AG20443 (cell line): ENCODE measurements at regions not wholly inside any gene's neighbourhood (a gene's known extent, or its start where the extent isn't known, plus 50 kb on each side); places are given as distances from the start of the nearest gene placed in this dataset.
"Not testable (repeated sequence)": the region's sequence is repeated elsewhere in the genome, so short reads cannot be mapped to it uniquely, and the experiment has no call there.

Source experiments
- DNase-seq: peaks from one replicate; pipeline ENCODE4 v3.0.0; 2012; ENCODE audit warnings: low spot score, mixed read lengths

DNA sequence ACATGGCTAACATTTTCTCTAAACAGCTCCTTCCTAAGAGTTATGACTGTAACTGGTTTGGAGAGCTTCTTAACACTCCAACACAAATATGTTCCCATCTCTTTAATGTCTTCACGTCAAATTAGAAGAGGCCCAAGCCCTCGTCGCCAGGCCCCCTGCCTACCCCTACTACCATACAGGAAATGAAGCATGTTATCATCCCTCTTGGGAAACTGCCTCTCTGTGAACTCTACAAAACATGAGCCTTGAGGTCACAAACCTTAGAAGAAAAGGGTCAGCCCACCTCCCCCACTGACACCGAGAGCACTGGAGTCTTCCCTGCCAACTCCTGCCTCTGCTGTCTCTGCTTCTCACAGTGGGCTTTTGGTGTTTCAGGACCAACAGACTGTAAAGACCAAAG is 243.1 kb upstream of the STT3B start:
- no peak for DNase-seq

- DNase-seq, result no peak
Observed at GRCh38 chr3:31290046-31290445, 242.7 kb upstream of the STT3B start.

DNA sequence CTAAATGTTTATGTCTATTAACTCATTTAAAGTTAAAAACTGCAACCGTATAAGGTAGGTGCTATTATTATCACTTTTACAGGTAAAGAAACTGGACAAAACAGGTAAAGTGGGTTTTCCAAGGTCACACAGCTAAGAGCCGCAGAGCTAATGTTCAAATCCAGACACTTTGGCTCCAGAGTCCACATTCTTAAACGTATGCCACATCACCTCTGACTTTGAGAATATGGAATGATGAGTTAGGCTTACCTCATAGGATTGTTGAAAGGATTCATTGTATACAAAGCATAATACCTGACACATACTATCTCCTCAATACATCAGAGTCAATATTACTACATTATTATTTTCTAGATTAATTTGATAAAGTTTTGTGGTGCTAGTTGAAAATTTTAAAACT is 240.9 kb upstream of the STT3B start:
- no peak for DNase-seq

GRCh38 chr3:31294430-31295149 is 238.1 kb upstream of the STT3B start:
- DNase-seq, result no peak

- DNase-seq, result no peak
Observed at GRCh38 chr3:31295150-31295765, 237.5 kb upstream of the STT3B start.

DNA sequence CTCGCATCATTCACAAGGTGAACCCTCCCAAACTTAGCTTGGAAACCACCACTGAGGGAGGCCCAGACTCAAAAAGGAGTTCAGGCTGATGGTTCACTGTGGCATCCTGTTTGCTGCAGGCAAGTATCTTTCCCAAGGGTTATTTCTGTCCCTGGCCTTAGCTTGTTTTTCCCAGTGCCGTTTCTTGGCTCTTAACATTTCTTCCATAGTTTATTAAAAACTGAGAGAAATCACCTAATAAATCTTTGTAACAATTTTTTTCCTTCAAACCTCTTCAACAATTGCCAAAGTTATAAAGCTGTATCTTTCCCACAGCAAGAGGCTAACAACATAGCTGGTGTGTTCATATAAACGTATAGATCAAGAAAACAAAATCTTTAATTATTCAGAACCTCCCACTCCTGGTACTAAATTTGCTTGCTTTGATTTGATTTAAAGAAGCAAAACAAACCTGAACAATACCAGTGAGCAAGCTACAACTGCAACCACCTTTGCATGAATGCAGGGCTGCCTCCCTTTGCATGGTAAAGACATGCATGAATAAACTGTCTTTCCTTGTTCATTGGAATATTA is 234.9 kb upstream of the STT3B start:
- DNase-seq, result no peak

DNA sequence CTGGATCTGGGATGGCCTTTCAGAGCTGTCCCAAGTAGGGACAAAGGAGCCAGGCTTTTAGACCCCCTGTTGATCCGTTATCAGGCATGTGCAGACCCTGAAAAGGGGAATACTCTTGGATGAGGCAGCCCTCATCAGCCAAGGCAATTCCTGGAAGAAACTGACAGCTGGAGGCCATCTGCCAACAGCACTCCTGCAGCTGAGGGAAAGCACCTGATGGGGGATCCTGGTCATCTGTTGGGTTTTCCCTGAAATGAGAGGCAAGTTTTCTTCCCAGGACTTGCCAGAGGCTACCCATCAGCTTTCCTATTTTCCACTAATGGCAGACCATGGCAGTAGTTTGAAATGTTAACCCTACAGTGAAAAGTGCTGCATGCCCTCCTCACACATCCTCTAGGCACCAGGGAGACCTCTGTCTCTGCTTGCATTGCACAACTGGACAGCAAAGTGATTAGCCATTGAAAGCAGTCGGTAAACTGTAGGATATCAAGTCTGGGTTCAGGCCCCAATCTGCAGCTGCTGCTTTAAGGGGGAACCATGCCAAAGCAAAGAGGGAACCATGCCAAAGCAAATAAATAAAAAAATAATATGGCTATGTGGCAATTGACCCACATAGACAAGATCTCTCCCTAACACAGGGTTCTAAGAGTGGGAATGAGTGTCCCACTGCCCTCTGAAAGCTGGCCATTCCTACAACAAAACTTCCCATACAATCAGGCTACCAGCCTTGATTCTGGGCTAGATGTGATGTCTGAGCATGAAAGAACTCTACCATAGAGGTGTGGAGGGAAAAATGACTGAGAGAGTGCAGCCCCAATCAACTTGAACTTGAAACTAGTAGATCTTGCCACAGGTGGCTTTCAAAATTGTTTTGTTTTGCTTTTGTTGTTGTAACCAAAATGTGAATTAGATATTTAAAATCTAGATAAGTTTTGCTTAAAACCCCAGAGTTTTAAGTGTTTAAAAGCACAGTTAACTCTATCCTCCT is 232.0 kb upstream of the STT3B start:
- DNase-seq, result no peak

DNA sequence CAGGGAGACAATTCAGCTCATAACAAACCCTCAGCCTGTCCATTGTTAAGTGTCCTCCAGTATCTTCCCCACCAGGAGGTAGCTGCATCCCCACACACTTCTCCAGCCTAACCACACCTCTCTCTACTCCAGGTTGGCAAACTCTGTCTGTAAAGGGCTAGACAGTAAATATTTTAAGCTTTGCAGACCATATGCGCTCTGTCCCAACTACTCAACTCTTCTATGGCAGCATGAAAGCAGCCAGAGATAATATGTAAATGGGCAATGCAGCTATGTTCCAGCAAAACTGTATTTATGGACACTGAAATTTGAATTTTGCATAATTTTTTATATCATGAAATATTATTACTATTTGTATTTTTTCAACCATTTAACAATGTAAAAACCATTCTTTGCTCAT is 230.4 kb upstream of the STT3B start:
- DNase-seq, result no peak

DNA sequence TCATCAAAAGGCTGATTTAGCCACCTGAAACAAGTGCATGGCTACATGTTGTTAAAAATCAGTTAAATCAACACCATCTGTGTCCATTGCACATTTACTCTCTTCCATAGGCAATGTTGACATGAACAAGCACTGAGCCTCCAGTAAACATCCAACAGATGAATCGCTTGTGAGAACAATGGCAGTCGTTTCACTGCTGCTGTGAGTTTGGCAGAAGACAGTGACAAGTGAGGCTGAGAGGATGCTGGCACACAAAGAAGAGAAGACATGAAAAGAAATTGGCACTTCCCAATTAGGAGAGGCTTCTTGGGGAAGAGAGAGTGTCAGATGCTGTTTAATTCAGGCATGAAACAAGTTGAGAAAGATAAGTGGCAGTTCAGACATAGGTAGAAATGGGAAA is 227.4 kb upstream of the STT3B start:
- DNase-seq, result no peak

DNA sequence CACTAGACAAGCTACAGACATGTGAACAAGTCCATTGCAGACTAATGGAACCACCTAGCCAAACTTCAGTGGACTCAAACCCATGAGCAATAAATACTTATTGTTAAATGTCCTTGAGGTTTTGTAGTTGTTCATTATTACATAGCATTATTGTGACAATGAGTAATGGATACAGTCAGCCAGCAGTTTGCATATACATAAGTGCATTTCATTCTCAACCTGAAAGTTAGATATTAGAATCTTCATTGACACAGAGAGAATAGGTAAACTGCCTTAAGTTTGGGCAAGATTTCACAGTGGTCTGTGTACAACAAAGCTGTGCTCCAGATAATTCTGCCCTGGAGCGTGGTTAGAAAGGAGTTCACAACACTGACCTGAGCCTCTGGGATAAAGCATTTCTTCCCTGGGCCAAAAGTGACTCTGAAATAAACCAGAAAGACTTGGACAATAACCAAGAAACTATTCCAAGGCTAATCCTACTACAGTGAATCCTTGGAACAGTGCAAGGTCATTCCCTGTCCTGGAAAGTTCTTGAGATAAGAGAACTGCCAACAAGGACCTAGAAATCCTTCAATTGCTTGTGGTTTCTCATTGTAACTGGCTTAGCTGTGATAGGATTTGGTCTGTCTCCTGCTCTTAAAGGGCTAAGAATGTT is 225.5 kb upstream of the STT3B start:
- DNase-seq, result no peak

DNA sequence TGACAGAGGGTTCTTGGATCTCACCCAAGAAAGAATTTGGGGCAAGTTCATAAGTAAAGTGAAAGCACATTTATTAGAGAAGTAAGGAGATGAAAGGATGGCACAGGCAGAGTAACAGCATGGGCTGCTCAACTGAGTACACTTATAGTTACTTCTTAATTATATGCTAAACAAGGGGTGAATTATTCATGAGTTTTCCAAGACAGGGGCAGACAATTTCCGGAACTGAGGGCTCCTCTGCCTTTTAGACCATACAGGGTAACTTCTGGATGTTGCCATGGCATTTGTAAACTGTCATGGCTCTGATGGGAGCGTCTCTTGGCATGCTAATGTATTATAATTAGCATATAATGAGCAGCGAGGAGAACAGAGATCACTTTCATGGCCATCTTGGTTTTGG is 221.2 kb upstream of the STT3B start:
- no peak for DNase-seq

GRCh38 chr3:31312400-31312799 is 220.3 kb upstream of the STT3B start:
- no peak for DNase-seq

GRCh38 chr3:31314258-31314657 is 218.5 kb upstream of the STT3B start:
- no peak for DNase-seq

DNA sequence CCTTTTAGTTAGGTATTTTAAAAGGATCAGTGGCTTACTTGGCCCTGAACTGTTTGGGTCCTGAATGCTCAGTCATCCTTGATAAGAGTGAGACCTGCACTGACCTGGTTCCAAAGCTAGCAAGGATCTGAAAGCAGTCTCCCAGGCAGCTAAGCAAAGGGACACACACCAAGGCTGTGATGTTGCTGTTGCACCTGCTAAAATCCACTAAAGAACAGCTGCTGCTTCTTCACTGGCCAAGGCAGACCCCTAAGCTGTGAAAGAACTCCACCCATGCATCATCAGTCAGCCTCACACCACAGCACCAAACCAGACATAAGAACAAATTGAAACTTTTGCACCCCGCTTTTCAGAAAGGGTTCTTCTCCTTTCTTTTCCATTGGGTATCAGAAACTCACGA is 213.4 kb upstream of the STT3B start:
- no peak for DNase-seq

- no peak for DNase-seq
Observed at GRCh38 chr3:31321620-31322019, 211.1 kb upstream of the STT3B start.

DNA sequence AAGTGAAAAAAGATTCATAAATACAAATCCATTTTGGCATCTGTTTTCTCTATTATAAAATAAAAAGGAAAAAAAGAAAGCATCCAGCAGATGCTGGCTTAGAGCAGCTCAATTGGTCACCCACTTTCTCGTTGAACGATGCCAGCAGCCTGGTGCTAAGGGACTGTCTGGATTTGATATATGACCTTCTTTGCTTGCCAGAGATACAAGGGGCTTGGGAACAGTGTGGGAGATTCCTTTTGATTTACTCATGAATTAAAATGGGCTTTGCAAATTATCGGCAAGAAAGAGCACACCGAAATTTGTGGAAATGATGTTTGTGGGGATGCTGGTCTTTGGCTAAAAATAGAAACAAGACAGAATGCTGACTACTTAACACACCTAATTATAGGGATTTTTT is 210.3 kb upstream of the STT3B start:
- no peak for DNase-seq

DNA sequence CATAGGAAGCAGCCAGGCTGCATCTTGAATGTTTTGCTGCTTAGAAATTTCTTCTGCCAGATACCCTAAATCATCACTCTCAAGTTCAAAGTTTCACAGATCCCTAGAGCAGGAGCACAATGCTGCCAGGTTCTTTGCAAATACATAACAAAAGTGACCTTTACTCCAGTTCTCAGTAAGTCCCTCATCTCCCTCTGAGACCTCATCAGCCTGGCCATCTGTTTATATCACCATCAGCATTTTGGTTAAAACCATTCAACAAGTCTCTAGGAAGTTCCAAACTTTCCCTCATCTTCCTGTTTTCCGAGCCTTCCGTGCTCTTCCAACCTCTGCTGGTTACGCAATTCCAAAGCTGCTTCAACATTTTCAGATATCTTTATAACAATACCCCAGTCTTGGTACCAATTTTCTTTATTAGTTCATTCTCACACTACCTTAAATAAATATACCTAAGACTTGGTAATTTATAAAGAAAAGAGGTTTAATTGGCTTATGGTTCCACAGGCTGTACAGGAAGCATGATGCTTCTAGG is 204.8 kb upstream of the STT3B start:
- DNase-seq, result not testable (repeated sequence)

GRCh38 chr3:31331278-31331677 is 201.4 kb upstream of the STT3B start:
- no peak for DNase-seq

DNA sequence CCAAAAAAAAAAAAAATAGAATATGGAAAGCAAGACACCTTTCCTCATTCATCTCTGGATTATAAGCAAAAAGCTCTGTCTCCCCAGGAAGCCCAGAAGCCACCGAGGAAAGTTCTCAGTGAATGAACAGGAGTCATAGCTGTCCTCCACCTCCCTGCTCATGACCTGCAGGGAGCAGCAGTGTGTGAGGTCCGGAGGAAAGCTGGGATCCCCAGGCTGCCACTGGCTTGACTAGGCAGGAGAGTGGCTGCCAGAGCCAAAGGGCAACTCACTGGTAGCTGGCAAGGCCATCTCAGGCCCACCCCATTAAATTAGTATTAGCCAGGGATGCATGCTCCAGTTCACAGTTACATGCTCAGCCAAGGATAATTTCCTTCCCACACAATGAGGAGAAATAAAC is 191.6 kb upstream of the STT3B start:
- DNase-seq, result no peak

DNA sequence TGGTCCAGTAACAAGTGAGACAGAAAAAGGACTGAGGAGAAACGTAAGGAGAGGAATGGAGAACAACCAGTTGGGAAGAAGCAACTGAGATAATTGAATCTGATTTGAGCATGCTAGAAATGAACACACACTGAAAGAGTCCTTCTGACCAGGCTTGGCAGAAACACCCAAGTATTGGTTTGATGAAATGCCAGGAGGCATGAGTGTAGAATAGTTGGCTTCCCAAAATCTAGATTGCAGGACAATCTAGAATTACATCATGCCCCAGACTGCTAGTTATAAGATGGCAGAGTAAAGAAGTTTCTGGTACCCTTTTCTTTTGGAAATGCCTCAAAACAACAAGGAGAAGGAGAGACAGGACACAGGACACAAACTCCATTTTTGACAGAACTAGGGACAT is 189.7 kb upstream of the STT3B start:
- peak; percentile 62 for DNase-seq

DNA sequence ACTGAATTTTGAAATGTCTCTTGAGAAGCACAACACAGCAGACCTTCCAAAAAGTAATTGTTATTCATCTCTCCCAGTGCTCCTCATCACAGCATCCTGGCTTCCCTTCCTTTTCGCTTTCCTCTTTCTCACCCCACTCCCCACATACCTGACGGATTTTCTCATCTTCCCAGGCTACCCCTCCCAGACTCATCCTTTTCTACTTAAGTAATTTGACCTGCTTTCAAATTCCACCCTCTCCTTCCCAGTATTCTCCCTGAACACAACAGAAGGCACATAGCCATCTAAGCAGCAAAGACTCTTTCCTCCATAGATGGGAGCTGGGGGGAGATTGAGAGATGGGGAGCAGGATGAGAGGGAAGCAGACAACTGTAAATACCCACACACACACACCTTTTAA is 187.1 kb upstream of the STT3B start:
- DNase-seq, result no peak

GRCh38 chr3:31346542-31346979 is 186.2 kb upstream of the STT3B start:
- DNase-seq, result no peak
